Superior temporal gyrus (tissue), 1 donor: ENCODE measurements at regions not wholly inside any gene's neighbourhood (a gene's known extent, or its start where the extent isn't known, plus 50 kb on each side); places are given as distances from the start of the nearest gene placed in this dataset.
"Not testable (repeated sequence)": the region's sequence is repeated elsewhere in the genome, so short reads cannot be mapped to it uniquely, and the experiment has no call there.

Experiments
- DNase-seq: peaks from one replicate; pipeline ENCODE4 v3.0.0-alpha.2; 2016; ENCODE audit errors: extremely low spot score

- no peak for DNase-seq
These were observed 109.2 kb downstream of the OSTF1 start for GRCh38 chr9:75197561-75197960.

GRCh38 chr9:75198436-75198835 lies 110.1 kb downstream of the OSTF1 start:
- DNase-seq: no peak

- DNase-seq: peak; percentile 85
These were observed 112.7 kb downstream of the OSTF1 start for GRCh38 chr9:75200892-75201470.

GRCh38 chr9:75201480-75202209 lies 113.3 kb downstream of the OSTF1 start:
- DNase-seq: no peak

- not testable (repeated sequence) for DNase-seq
These were observed 119.7 kb downstream of the OSTF1 start for GRCh38 chr9:75207997-75208396.

- DNase-seq: no peak
These were observed 121.9 kb downstream of the OSTF1 start for GRCh38 chr9:75210215-75210614.

GRCh38 chr9:75213765-75214164 lies 125.5 kb downstream of the OSTF1 start:
- no peak for DNase-seq

- DNase-seq: no peak
These were observed 138.3 kb downstream of the OSTF1 start for GRCh38 chr9:75226403-75227139.

- no peak for DNase-seq
These were observed 140.6 kb downstream of the OSTF1 start for GRCh38 chr9:75228893-75229292.

GRCh38 chr9:75229605-75230332 lies 141.5 kb downstream of the OSTF1 start:
- no peak for DNase-seq

GRCh38 chr9:75230469-75230868 lies 142.2 kb downstream of the OSTF1 start:
- no peak for DNase-seq

GRCh38 chr9:75231167-75231566 lies 142.9 kb downstream of the OSTF1 start:
- no peak for DNase-seq

- no peak for DNase-seq
These were observed 144.7 kb downstream of the OSTF1 start for GRCh38 chr9:75233011-75233410.

- DNase-seq: no peak
These were observed 147.3 kb downstream of the OSTF1 start for GRCh38 chr9:75235632-75236031.

GRCh38 chr9:75238311-75238976 lies 150.1 kb downstream of the OSTF1 start:
- DNase-seq: peak; percentile 66

- no peak for DNase-seq
These were observed 150.9 kb downstream of the OSTF1 start for GRCh38 chr9:75239176-75239575.

- DNase-seq: no peak
These were observed 154.1 kb downstream of the OSTF1 start for GRCh38 chr9:75242426-75242825.

- no peak for DNase-seq
These were observed 158.6 kb downstream of the OSTF1 start for GRCh38 chr9:75246949-75247348.

GRCh38 chr9:75265525-75265972 lies 177.2 kb downstream of the OSTF1 start:
- DNase-seq: peak; percentile 85

- DNase-seq: no peak
These were observed 180.9 kb downstream of the OSTF1 start for GRCh38 chr9:75269197-75269596.

GRCh38 chr9:75273055-75273454 lies 184.7 kb downstream of the OSTF1 start:
- DNase-seq: not testable (repeated sequence)

GRCh38 chr9:75274781-75275180 lies 186.5 kb downstream of the OSTF1 start:
- no peak for DNase-seq
